Upper lobe of right lung (tissue), 1 donor: ENCODE measurements at regions not wholly inside any gene's neighbourhood (a gene's known extent, or its start where the extent isn't known, plus 50 kb on each side); places are given as distances from the start of the nearest gene placed in this dataset.

Source experiments
- ATAC-seq: fragments of 200-7000 bp; cut with Tn5 transposase; one replicate; pipeline ENCODE4 v1.9.1; 2020; ENCODE audit warnings: mild to moderate bottlenecking, moderate library complexity
- DNase-seq: peaks from one replicate; pipeline ENCODE4 v3.0.0-alpha.2; 2020
- H3K27ac ChIP-seq: fragments of 200-600 bp; one replicate; pipeline ENCODE4 v1.8.0; 2022
- H3K27me3 ChIP-seq: fragments of 200-600 bp; one replicate; pipeline ENCODE4 v1.8.0; 2022; ENCODE audit warnings: mild to moderate bottlenecking
- H3K36me3 ChIP-seq: fragments of 200-600 bp; one replicate; pipeline ENCODE4 v1.8.0; 2022
- H3K4me1 ChIP-seq: fragments of 200-600 bp; one replicate; pipeline ENCODE4 v1.8.0; 2022
- H3K4me3 ChIP-seq: fragments of 200-600 bp; one replicate; pipeline ENCODE4 v1.8.0; 2022; ENCODE audit warnings: mild to moderate bottlenecking
- H3K9me3 ChIP-seq: fragments of 200-600 bp; one replicate; pipeline ENCODE4 v1.8.0; 2022
- intact Hi-C: fragments of 100-400 bp; cut with DNase I; formaldehyde crosslinking; loops from one replicate; pipeline ENCODE4 v1.11.0; 2022
- TF ChIP-seq, protein P1 (sequence below): fragments of 200-600 bp; IDR thresholded peaks from one replicate; pipeline ENCODE4 v1.8.0; 2022; ENCODE audit warnings: antibody characterized with exemption
- donor health status: DM: no; HTN: yes; CAD: no; lungs with severe emphysema.

DNA sequence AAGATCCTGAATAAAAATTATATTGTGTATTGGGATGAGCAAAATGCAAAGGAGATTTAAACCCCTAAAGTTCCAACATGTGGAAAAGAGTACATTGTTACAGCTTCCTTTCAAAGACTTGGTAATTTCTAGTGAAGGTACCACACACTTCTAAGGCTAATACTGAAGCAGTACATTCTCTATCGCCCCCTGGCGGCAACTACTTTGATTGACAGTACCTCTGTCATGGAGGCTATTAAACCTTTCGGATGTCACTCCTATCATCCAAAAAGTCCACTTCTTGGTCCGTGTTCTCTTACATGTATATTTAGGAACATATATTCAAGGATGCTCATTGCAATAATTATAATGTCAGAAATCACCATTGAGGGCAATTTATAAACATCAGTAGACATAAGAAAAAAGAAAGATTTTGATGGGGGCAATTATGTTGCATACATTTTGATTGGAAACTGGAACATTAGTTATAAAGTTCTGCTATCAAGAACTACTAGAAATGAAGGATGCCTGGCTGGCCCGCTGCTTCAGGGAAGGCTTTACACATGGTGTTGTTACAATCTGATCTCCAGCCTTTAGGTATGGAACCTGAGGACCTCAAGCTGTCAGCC lies 601.6 kb downstream of the CPS1 start:
- ATAC-seq: peak; percentile 88
- peak; percentile 78 for DNase-seq
- Histone ChIP-seq H3K9me3 (no peaks in the 10 kb centered on the region), H3K27ac (no peak overlapping the region), H3K36me3 (no peaks in the 10 kb centered on the region), H3K4me1 (no peaks in the 10 kb centered on the region), H3K4me3 (no peak overlapping the region), H3K27me3 (no peaks in the 10 kb centered on the region)
- intact Hi-C loops: no loop called here
- TF ChIP-seq, protein P1, sequence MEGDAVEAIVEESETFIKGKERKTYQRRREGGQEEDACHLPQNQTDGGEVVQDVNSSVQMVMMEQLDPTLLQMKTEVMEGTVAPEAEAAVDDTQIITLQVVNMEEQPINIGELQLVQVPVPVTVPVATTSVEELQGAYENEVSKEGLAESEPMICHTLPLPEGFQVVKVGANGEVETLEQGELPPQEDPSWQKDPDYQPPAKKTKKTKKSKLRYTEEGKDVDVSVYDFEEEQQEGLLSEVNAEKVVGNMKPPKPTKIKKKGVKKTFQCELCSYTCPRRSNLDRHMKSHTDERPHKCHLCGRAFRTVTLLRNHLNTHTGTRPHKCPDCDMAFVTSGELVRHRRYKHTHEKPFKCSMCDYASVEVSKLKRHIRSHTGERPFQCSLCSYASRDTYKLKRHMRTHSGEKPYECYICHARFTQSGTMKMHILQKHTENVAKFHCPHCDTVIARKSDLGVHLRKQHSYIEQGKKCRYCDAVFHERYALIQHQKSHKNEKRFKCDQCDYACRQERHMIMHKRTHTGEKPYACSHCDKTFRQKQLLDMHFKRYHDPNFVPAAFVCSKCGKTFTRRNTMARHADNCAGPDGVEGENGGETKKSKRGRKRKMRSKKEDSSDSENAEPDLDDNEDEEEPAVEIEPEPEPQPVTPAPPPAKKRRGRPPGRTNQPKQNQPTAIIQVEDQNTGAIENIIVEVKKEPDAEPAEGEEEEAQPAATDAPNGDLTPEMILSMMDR: peak; percentile 84

DNA sequence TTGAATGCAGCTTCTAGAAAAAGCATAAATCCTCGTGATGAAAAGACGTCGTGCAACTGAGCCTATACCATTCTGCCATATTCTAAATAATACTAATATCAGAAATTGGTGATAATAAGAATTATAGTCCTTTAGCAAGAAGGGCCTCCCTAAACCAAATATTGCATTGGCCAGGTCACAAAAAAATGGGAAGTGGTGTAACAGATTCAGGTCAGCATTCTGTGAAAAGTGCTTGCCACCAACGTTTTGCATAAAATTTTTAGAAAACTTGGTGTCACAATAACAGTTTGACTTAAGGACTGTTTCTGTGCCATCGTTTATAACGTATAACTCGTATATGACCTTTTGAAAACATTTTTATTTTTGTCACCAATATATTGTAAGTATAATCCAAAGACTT lies 603.6 kb downstream of the CPS1 start:
- Histone ChIP-seq H3K27me3 (no peaks in the 10 kb centered on the region), H3K9me3 (no peaks in the 10 kb centered on the region), H3K27ac (no peak overlapping the region), H3K4me1 (no peaks in the 10 kb centered on the region), H3K36me3 (no peaks in the 10 kb centered on the region), H3K4me3 (no peak overlapping the region)
- ATAC-seq (no peak), DNase-seq (no peak)
- TF ChIP-seq, protein P1: no peak
- intact Hi-C loops: no loop called here

DNA sequence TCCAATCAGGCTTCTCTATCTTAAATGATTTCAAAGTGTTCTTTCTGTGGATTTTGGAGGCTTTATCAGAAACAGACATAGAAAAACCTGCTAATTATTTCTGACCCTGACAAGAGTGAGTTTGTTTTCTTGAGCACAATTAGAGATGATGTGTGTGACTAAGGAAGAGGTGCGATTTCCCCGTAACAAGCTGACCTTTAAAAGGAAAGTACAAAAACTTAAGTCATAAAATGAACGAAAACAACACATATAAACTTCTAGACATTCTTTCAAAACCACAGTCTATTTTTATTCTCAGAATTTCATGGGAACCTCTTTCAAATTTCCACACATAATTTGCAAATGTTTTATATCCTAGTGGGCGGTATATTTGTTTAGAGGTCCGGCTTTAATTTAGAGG lies 604.8 kb downstream of the CPS1 start:
- Histone ChIP-seq H3K9me3 (no peaks in the 10 kb centered on the region), H3K4me1 (no peaks in the 10 kb centered on the region), H3K27ac (no peak overlapping the region), H3K27me3 (no peaks in the 10 kb centered on the region), H3K4me3 (no peak overlapping the region), H3K36me3 (no peaks in the 10 kb centered on the region)
- no peak for ATAC-seq
- TF ChIP-seq, protein P1: no peak
- DNase-seq: no peak
- intact Hi-C loops: no loop called here

DNA sequence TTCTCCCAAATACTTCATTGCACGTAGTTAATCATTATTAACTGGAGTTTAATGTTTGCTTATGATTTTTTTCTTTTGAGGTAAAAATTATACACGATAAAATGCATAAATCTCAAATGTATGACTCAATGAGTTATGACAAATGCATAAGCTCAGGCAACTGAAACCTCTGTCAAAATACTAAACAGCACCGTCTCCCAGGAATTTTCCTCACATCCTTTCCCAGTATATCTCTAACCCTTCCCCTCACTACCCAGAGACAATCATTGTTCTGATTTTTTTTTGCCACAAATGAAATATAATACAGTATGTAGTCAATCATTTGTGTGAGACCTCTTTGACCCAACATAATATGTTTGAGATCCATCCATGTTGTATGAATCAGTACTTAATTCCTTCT lies 606.5 kb downstream of the CPS1 start:
- Histone ChIP-seq H3K27me3 (no peaks in the 10 kb centered on the region), H3K4me1 (no peaks in the 10 kb centered on the region), H3K4me3 (no peak overlapping the region), H3K9me3 (no peaks in the 10 kb centered on the region), H3K27ac (no peak overlapping the region), H3K36me3 (no peaks in the 10 kb centered on the region)
- TF ChIP-seq, protein P1: no peak
- ATAC-seq (no peak), DNase-seq (no peak)
- intact Hi-C loops: no loop called here

DNA sequence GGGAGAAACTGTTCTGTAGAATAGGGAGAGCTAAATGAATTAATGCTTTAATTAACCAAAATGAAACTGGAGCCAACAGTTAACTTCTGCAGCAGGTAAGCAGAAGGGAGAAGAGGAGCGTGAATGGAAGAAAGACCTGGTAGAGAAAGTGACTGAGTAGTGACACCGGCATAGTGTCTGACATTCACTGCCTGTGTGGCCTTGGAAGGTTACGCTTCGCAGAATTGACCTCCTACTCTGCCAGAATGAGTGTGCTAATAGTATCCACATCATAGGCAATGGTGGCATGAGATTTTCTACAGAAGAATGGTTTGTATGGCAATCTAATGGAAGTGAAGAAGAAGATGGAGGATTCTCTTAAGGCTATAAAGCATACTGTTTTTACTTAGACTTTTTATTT lies 614.4 kb downstream of the CPS1 start:
- TF ChIP-seq, protein P1: no peak
- ATAC-seq (no peak), DNase-seq (no peak)
- no peaks in the 10 kb centered on the region for H3K27me3 ChIP-seq
- no peaks in the 10 kb centered on the region for H3K4me1 ChIP-seq
- no peaks in the 10 kb centered on the region for H3K9me3 ChIP-seq
- intact Hi-C loops: no loop called here
- no peaks in the 10 kb centered on the region for H3K36me3 ChIP-seq
- no peak overlapping the region for H3K27ac ChIP-seq
- H3K4me3 ChIP-seq: no peak overlapping the region

DNA sequence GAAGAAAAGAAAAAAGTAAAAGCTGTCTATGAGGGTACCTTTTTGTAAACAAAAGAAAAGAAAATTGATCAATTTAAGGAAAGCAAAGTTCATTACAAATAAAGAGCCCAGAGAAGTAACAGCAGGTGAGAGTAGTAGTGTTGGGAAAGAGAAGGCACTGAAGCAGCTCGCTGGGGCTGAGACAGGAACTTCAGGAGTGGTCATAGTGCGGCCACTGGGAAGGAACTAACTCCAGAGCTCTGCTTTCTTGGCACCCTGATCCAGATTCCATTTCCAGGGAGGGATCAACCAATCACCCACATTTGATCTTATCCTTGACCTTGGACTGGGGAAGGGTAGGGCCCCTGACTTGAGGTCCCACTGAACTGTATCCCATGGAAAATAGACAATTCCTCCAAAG lies 617.6 kb downstream of the CPS1 start:
- H3K4me3 ChIP-seq: no peak overlapping the region
- H3K4me1 ChIP-seq: no peaks in the 10 kb centered on the region
- DNase-seq: no peak
- H3K27me3 ChIP-seq: no peaks in the 10 kb centered on the region
- TF ChIP-seq, protein P1: no peak
- no peaks in the 10 kb centered on the region for H3K9me3 ChIP-seq
- intact Hi-C loops: no loop called here
- H3K27ac ChIP-seq: no peak overlapping the region
- ATAC-seq: no peak
- no peaks in the 10 kb centered on the region for H3K36me3 ChIP-seq
